Renal pelvis (tissue), 1 donor: ENCODE measurements at regions not wholly inside any gene's neighbourhood (a gene's known extent, or its start where the extent isn't known, plus 50 kb on each side); places are given as distances from the start of the nearest gene placed in this dataset.

ENCODE experiments used
- DNase-seq: peaks from one replicate; pipeline ENCODE4 v3.0.0-alpha.2; 2013

GRCh38 chr3:5069627-5070026, 52.5 kb upstream of the ARL8B start:
- no peak for DNase-seq

GRCh38 chr3:5071061-5071460, 51.0 kb upstream of the ARL8B start:
- no peak for DNase-seq

DNA sequence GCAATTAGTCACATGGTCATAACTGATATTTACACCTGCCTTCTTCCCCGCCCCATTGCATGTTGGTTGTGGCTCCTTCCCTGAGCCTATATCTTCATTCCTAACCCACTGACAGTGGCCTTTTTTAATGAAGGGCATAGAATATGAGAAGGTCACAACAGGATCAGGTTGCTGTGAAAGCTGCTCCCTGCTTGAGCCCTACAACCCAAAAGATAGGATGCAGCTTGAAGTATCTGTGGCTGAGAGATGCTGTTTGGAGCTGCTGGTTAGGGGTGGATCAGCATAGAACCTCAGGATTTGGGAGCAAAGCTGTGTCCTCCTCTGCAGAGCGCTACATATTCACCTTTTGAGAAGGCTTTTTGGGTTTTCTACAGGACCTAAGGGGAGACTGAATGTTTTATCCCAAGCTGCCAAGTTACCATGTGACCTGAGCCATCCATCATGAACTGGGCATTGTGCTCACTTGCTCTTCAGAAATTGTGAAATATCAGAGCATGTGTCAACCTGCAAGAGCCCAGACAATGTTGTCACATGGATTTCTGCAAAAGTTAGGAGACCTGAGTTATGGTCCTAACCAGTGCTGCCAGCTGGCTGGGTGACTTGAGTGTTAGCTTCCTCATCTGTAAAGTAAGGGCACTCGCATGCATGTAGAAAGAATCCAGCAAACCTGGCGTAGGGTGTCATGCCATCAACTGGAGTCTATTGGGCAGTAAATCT, 49.8 kb upstream of the ARL8B start:
- no peak for DNase-seq
